NCI-H748 (cell line): ENCODE measurements at regions not wholly inside any gene's neighbourhood (a gene's known extent, or its start where the extent isn't known, plus 50 kb on each side); places are given as distances from the start of the nearest gene placed in this dataset.
A peak's percentile ranks its signal among the peaks of the same experiment; 100 is the strongest.

Experiments
- DNase-seq: peaks from one replicate; lab custom pipeline; 2025; ENCODE audit not compliant: unreplicated experiment; lab: John Stamatoyannopoulos, UW

DNA sequence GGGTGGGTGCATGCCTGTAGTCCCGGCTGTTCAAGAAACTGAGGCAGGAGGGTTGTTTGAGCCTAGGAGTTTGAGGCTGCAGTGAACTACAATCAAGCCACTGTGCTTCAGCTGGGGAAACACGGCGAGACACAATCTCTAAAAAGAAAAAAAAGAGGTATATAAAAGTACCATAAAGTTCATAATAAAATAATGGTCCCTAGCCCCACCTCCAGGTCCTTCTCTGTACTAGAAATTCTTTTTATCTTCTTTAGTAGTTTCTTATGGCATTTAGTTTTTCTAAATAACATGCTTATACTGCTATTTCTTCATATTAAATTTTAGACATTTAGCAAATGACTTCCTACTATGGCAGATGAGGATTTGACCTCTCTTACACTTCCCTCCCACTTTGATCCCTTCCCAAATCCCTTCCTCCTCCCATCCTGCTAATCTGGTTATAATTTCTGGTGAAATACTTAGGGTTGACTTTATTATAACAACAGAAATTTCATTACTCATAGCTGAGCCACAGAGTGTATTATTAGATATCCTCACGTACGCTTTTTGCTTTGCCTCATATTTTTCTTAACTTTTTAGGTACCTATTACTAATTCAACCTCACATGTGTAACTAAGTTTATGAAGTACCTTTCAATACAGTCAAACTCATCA, 94.7 kb downstream of the SLC41A2 start:
- DNase-seq: no peak

DNA sequence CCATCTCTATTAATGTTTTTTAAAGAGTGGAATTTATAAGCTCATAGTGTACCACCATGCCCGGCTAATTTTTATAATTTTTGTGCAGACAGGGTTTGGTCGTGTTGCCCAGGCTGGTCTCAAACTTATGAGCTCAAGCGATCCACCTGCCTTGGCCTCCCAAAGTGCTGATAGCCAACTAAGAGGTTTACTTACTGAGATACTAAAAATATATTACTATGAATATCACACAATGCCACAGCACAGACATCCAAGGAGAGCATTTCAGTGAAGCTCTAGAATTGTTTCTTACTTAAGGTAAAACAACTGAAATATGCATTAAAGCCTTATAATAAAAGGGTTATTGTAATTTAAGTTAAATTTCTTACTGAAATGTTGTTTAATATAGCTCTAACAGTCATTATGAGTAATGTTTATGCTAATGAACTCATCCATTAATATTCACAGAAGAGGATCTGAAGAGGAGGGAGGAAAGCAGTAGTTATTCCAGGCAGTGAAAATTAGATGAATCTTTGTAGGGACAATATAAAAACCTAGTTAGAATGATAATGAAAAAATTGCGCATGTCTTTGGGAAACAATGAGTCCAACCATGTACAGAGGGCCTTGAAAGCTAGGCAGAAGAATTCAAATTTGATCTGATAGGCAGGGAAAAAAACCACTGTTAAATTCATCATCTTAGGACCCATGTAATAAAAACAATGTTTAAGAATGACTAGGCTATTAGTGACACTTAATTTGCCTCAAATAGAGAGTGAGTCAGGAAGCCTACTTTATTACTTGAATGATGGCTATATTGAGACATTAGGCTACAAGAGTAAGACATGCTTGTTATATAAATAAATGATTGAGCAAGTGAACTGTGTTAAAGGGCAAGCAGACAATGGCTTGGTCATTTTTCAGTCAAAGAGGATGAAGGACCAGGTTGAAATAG, 99.2 kb downstream of the SLC41A2 start:
- DNase-seq: no peak

DNA sequence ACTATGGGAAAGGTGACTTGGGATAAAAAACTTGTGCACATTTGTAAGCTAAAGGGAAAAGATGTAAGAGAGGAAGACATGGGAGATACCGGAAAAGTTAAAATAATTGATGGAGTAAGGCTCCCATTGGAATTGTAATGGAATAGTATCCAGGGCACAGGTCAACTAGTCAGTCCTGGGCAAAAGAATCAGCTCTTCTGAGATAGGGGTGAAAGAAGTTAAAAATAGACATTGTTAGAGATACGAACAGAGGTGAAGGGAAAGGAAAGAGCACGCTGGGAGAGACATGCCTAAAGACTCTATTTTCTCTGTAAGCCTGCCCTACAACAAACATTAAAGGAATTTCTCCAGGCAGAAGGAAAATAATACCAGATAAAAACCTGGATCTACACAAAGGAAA, 101.6 kb downstream of the SLC41A2 start:
- no peak for DNase-seq

DNA sequence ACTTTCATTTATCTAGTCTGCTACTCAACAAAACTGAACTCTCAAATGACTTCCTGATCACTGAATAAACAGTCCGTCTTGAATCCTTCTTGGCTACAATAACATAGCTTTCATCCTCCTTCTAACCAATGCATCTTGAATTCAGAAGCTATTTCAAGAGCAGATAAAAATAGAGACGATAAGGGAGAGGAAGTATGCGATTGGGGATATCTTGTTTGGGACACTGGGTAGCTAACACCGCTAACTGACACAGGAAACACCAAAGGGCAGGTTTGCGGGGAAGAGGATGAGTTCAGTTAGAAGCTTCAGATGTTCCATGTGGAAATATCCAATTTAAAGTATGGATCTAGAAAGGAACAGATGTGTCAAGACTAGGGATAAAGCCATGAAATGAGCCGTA, 102.5 kb downstream of the SLC41A2 start:
- no peak for DNase-seq

DNA sequence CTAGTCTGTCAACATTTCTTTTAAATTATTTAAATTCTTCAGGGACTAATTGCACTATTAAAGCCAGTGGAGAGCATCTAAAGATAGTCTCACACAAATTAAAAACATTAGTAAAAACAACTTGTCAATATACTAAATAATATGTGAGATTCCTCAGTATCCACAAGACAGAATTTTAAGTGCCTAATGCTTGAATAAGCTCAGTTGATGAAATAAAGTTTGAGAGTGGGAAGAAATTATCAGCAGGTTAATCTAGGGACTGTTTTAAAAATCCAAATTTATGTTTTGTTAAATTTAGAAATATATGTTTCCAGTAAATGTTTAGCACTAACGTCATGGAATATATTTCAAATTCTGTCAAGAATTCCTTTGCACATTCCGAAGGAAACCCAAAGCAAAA, 105.2 kb downstream of the SLC41A2 start:
- DNase-seq: no peak

DNA sequence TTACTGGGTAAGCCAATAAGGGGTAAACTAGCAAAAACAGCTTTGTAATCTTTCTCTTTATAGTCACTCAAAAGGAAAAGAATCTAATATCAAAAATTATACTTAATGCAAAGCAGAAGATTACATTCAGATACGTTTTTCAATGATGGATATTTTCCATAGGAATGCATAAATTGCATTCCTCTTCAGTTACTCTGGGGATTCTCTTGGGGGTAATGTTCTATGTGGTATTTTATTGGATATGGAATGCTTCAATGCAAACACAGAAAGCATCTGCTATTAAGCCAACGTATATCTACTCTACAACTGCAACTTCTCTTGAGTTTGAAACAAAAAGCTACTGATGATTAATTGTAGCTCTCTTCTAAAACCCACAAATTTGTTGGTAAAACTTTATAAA, 106.0 kb downstream of the SLC41A2 start:
- DNase-seq: no peak

DNA sequence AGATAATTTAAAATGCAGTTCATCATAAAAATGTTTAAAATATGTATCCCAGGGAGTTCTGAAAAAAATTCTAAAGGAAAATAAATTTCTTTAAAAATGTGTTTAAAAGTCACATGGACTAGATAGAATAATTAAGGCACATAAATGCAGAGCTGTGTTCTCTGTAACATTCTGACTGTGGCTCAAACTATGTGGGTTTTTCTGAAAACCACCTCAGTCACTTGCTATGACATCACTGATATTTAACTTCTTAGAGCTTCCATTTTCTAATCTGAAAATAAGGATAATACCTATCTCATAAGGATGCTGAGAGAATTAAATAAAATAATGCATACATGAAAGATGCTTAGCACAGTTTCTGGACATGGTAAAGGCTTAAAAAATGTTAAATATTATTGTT, 107.3 kb downstream of the SLC41A2 start:
- no peak for DNase-seq

DNA sequence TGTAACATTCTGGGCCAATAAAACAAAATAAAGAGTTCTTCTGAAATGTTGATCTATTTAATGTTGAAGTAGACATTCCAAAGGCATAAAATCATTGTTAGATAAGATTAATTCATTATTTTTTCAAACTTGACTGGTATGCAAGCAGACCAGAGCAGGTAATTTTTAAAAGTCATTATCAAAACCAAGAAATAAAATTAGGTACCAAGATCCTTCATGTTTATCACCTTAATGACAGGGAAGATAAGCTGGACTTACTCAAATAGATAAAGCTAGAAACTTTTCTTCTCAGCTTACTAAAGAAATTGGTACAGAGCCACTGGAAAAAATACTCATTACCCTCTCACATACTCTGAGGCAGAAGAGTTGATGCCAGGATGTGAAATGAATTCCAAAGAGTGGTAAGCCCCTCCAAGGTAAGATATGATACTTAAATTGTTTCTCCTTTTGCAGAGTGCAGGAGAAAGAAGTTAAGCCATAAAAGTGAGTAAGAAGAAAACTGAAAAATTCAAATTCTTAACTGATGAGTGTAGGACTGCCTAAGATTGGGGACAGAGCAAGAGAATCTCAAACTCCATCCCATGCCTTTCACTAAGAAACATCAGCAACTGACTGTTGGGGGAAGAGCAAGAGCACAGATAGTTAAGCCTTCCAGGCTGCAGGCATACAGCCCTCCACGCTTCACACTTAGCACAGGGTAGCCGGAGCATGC, 111.9 kb downstream of the SLC41A2 start:
- DNase-seq: no peak

DNA sequence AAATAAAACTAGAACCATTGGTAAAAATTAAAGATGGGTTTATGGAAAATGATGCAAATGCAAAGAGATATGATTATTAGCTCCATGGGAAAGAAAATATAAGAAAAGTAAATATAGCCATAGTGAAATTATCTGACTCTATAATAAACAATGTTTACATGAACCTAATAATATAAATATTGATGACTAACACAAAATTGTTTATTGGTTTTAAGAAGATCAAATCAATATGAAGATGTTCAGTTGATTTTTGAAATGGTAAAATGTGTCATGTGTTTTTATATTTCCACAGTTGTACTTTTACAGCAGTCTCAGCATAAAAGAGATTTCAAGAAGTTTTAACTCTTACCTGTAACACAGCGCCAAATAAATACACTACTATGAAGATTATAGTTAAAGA, 114.0 kb downstream of the SLC41A2 start:
- no peak for DNase-seq

DNA sequence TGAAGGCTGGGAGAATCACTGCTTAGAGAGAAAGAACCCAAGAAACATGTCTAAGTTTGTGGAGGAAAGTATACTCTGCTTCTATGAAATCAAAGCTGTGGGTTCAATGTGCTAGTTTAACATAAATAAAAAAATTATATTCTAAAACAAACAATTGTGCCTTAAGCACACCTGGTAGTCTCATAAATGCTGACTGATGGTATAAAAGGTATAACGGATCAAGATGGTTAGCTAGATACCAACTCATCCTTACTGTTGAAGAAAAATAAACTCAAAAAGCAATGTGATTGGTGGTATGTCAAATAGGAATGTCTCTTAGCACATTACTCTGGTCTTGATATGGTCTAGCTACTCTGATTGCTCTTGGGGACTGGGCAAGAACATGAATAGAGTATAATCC, 117.8 kb downstream of the SLC41A2 start:
- DNase-seq: no peak

DNA sequence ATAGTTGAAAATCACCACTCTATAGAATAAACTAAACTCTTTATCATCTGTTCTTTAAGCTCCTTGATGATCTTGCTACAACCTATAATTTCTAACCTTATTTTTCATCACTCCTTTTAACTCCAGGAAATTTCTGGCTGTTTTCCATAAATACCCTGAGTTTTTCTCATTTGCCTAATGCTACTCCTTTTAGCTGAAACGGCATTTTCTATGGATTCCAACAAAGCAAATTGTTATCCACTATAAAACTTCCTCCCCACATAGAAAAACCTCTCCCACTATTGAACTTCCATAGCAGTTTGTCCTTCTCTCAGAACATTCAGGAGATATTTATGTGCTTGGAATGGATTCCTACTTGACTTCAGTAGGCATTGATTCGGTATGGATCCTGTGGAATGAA, 122.8 kb downstream of the SLC41A2 start:
- no peak for DNase-seq

DNA sequence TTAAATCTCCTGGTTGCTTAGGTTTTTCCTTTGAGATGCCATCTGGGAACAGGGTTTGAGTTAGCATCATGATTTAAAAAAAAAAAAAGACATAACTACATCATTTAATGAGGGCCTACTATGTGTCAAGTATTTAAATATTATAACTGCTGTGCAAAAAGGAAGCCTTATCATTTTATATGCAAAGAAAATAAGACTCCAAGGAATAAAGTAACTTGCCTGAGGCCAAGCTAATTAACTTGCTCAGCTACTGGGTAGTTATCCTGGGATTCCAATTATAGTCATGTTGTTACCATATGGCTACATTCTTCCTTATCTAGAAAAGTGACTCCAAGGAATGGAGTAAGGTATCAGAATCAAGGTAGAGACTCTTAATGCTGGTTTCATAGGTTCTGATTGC, 123.5 kb downstream of the SLC41A2 start:
- no peak for DNase-seq

DNA sequence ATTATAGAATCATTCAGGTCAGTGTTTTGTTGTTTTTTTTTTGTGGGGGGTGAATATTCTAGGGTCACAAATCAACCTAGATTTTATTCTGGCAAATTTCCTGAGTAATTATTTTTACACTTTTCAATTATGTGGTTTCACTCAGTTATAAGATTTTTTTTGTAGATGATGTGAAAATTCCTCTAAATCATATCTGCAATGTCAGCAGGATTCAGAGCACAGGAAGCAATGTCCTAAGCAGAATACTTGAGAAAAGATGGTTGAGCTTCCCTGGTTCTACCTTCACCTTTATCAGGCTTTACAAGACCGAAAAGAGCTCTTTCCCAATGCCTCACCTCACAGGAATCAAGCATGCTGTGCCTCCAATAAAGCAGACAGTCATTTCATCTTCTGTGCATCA, 124.3 kb downstream of the SLC41A2 start:
- no peak for DNase-seq

DNA sequence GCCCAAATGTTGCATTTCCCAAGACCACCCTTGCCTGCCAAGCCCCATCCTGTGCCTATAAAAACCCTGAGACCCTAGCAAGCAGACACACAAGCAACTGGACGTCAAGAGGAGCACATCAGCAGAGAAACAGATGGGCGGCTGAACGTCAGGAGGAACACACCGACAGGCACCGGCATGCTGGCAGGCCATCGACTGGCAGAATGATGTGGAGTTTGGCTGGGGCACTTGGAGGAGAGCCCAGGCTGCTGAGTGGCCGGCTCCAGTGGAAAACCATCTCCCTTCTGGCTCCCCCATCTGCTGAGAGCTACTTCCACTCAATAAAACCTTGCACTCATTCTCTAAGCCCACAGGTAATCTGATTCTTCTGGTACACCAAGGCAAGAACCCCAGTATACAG, 130.1 kb downstream of the SLC41A2 start:
- no peak for DNase-seq

DNA sequence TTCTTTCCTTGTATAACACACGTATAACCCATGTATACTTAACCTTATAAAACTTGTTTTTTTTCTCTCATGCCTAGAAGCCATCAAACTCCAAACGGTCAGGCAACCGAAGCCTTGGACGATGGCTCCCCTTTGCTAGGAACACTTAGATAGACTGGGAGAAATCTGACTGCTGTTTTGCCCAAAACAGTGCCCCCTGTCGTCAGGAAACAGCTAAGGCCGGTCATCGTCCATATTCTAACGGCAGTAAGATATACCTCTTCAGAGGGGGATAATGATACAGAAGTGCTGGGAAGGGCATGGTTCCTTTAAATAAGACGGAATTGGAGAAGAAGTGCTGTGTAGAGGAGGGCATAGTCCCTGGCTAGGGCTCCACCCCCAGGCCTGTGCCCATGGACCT, 130.5 kb downstream of the SLC41A2 start:
- no peak for DNase-seq

DNA sequence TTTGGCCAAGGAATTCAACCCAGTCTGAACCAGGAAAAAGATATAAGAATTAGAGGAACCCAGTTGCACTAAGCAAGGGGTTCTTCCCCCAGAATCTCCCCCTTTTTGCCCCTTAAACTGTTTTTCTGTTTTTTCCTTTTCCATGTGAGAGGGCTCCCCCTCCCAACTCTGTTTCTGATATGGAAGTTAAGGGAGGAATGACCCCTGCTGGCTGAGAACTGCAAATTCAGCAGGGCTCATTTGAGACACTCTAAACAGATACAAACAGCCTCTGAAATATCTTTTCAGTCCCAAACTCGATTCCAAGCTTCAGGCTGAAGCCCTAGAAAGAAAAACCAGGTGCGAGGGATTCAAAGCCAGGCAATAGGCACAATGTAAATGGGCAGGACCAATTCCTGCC, 132.7 kb downstream of the SLC41A2 start:
- DNase-seq: peak; percentile 20

DNA sequence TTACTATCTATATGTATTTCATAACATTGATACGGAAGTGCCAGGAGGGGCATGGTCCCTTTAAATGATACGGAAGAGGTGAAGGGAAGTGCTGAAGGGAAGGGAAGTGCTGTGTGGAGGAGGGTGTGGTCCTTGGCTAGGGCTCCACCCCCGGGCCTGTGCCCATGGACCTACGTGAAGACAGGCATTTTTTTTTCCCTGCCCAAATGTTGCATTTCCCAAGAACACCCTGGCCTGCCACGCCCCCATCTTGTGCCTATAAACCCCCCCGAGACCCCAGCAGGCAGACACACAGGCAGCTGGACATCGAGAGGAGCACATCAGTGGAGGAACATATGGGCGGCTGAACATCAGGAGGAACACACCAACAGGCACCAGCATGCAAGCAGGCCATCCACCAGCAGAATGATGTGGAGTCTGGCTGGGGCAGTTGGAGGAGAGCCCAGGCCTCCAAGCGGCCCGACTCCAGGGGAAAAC, 134.1 kb downstream of the SLC41A2 start:
- no peak for DNase-seq

DNA sequence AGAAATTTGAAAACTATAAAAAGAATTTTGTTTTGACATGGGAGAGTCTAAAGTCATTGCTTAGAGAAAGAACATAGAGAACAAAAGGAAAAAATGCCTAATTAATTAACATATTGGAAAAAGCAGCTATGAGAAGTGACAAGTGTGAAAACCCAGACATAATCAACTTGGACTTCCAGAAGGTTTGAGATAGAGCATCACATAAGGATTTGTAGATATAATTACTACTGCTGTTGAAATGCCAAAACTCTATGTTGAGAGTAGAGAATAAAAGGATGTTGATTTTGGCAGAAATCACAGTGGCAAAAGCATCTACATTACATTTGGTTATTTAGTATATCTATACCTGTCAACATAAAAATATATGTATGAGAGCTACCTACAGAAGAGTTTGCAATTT, 135.1 kb downstream of the SLC41A2 start:
- DNase-seq: no peak

DNA sequence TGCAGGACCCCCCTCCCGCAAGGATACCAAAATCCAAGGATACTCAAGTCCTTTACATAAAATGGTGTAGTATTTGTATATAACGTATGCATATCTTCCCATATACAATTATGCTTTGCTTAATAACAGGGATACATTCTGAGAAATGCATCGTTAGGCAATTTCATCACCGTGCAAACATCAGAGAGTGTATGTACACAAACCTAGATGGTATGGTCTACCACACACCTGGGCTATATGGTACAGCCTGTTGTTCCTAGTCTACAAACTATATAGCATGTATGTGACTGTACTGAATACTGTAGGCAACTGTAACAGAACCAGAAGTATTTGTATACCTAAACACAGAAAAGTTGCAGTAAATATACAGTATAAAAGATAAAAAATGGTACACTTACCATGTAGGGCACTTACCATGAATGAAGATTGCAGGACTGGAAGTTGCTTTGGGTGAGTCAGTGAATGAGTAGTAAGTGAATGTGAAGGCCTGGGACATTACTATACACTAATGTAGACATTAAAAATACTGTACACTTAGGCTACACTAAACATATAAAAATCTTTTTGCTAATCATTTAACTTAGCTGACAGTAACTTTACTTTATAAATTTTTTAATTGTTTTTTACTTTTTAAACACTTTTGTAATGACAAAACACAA, 141.1 kb downstream of the SLC41A2 start:
- peak; percentile 25 for DNase-seq

DNA sequence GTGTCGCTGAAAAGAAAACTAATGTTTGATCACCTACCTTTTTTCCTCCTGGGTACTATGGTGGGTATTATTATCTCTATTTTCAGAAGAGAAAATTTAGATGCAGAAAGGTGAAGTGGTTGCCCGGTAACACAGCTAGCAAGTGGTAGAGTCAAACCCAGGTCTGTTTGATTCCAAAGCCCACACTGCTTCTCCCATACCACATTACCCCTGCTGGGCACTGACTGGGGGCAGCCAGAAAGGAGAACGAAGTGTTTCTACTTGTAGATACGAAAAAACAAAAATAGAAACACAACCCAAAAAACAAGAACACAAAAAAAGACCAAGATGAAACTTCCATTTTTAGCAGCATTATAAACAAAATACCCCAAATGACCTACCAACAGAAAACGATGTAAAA, 142.2 kb downstream of the SLC41A2 start:
- DNase-seq: no peak

DNA sequence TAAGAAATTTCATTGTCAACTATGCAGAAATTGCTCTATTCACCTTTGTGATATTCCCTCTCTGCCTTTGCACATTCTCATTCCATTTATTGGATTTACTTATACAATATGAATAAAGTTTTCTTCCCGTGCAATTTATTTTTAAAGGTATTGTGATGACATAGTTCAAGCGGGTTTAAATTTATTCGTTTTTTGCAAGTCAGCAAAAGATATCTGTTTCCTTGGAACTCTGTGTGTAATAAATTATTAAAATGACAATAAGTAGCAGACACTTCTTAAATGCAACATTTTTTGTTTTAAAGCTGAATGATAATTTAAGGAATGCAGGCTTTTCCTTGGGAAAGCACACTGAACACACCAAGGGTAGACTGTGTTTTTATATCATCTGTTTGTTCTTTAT, 143.1 kb downstream of the SLC41A2 start:
- DNase-seq: no peak
